ENCODE measurements at regions not wholly inside any gene's neighbourhood (a gene's known extent, or its start where the extent isn't known, plus 50 kb on each side); places are given as distances from the start of the nearest gene placed in this dataset.

GRCh38 chr2:12300019-12300602 lies 416.6 kb upstream of the TRIB2 start:
- Mint-ChIP-seq H3K4me1 (peaks cover 14% of the 10 kb centered on the region), H3K27me3 (no peaks in the 10 kb centered on the region), H3K27ac (no peak overlapping the region), H3K9me3 (ENCODE audit: insufficient read depth) (no peaks in the 10 kb centered on the region), H3K4me3 (no peak overlapping the region)
- H3K9ac ChIP-seq (ENCODE audit: low read length) = no peak overlapping the region
- peaks cover 0 to 3% (median 3%) of the 10 kb centered on the region in 3 donors for H3K9me3 ChIP-seq (ENCODE audit: control extremely low read depth in 1 of 3, control insufficient read depth in 2 of 3, insufficient read depth in 1 of 3, low read length in 2 of 3)
- no peaks in the 10 kb centered on the region for H3K27me3 ChIP-seq (replicated peaks in 1 of 4; ENCODE audit: control extremely low read depth in 1 of 4, control insufficient read depth in 3 of 4, insufficient read depth in 4 of 4, low read length in 3 of 4)
- no peak for DNase-seq
- H3K4me2 ChIP-seq (replicated peaks; ENCODE audit: low read depth, low read length, poor library complexity, severe bottlenecking) = no peak overlapping the region
- no peak overlapping the region for H3K4me3 ChIP-seq (ENCODE audit: control extremely low read depth in 1 of 5, extremely low read depth in 1 of 5, insufficient read depth in 1 of 5, low read depth in 2 of 5, low read length in 4 of 5)
- H3K27ac ChIP-seq (ENCODE audit: low read length in 2 of 2) = no peak overlapping the region
- ChIA-PET CTCF (interaction anchor here (1.1 kb wide), 1 partner anchor 482 kb away, joined by 3 read pairs; no protein-coding TSS in a partner anchor), POLR2A (no interaction called here)
- intact Hi-C loops (cut with micrococcal nuclease) = no loop called here
- H2AFZ ChIP-seq (ENCODE audit: insufficient read depth, low read depth, low read length, poor library complexity, severe bottlenecking) = no peak overlapping the region
- peaks cover 0 to 6% of the 10 kb centered on the region in 2 donors for H3K4me1 ChIP-seq (ENCODE audit: control insufficient read depth in 2 of 2, insufficient read depth in 2 of 2, low read length in 2 of 2)
- WGBS (ENCODE audit: insufficient coverage) = no CpG with 5 or more reads among the region's 4 CpGs
- no peaks in the 10 kb centered on the region for H3K79me2 ChIP-seq (ENCODE audit: control insufficient read depth, insufficient read depth, low read length)
- TF ChIP-seq, protein P1, sequence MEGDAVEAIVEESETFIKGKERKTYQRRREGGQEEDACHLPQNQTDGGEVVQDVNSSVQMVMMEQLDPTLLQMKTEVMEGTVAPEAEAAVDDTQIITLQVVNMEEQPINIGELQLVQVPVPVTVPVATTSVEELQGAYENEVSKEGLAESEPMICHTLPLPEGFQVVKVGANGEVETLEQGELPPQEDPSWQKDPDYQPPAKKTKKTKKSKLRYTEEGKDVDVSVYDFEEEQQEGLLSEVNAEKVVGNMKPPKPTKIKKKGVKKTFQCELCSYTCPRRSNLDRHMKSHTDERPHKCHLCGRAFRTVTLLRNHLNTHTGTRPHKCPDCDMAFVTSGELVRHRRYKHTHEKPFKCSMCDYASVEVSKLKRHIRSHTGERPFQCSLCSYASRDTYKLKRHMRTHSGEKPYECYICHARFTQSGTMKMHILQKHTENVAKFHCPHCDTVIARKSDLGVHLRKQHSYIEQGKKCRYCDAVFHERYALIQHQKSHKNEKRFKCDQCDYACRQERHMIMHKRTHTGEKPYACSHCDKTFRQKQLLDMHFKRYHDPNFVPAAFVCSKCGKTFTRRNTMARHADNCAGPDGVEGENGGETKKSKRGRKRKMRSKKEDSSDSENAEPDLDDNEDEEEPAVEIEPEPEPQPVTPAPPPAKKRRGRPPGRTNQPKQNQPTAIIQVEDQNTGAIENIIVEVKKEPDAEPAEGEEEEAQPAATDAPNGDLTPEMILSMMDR (IDR thresholded peaks at IDR 0.05) = no peak
- TF ChIP-seq EZH2 (IDR thresholded peaks at IDR 0.05; ENCODE audit: borderline replicate concordance, insufficient read depth, low read depth, low read length, poor library complexity, severe bottlenecking) = no peak
- ATAC-seq (ENCODE audit: low read depth) = no peak
- no peaks in the 10 kb centered on the region for H3K36me3 ChIP-seq (replicated peaks in 1 of 2; ENCODE audit: control extremely low read depth in 1 of 2, control insufficient read depth in 1 of 2, extremely low read depth in 1 of 2, insufficient read depth in 2 of 2, low read length in 1 of 2)
- H4K20me1 ChIP-seq (ENCODE audit: control insufficient read depth, insufficient read depth, low read length, poor library complexity, severe bottlenecking) = no peaks in the 10 kb centered on the region

- no peak for TF ChIP-seq EZH2 (IDR thresholded peaks at IDR 0.05; ENCODE audit: borderline replicate concordance, insufficient read depth, low read depth, low read length, poor library complexity, severe bottlenecking)
- TF ChIP-seq, protein P1 (IDR thresholded peaks at IDR 0.05) = no peak
- Mint-ChIP-seq H3K4me3 (no peak overlapping the region), H3K4me1 (peaks cover 14% of the 10 kb centered on the region), H3K27me3 (no peaks in the 10 kb centered on the region), H3K9me3 (ENCODE audit: insufficient read depth) (no peaks in the 10 kb centered on the region), H3K27ac (no peak overlapping the region)
- Histone ChIP-seq H3K79me2 (ENCODE audit: control insufficient read depth, insufficient read depth, low read length) (no peaks in the 10 kb centered on the region), H3K9ac (ENCODE audit: low read length) (no peak overlapping the region), H3K36me3 (replicated peaks in 1 of 2; ENCODE audit: control extremely low read depth in 1 of 2, control insufficient read depth in 1 of 2, extremely low read depth in 1 of 2, insufficient read depth in 2 of 2, low read length in 1 of 2) (no peaks in the 10 kb centered on the region), H3K4me3 (ENCODE audit: control extremely low read depth in 1 of 5, extremely low read depth in 1 of 5, insufficient read depth in 1 of 5, low read depth in 2 of 5, low read length in 4 of 5) (no peak overlapping the region), H3K27ac (ENCODE audit: low read length in 2 of 2) (no peak overlapping the region), H3K4me2 (replicated peaks; ENCODE audit: low read depth, low read length, poor library complexity, severe bottlenecking) (no peak overlapping the region), H3K27me3 (replicated peaks in 1 of 4; ENCODE audit: control extremely low read depth in 1 of 4, control insufficient read depth in 3 of 4, insufficient read depth in 4 of 4, low read length in 3 of 4) (no peaks in the 10 kb centered on the region), H4K20me1 (ENCODE audit: control insufficient read depth, insufficient read depth, low read length, poor library complexity, severe bottlenecking) (no peaks in the 10 kb centered on the region), H3K9me3 (ENCODE audit: control extremely low read depth in 1 of 3, control insufficient read depth in 2 of 3, insufficient read depth in 1 of 3, low read length in 2 of 3) (peaks cover 0 to 3% (median 3%) of the 10 kb centered on the region in 3 donors), H3K4me1 (ENCODE audit: control insufficient read depth in 2 of 2, insufficient read depth in 2 of 2, low read length in 2 of 2) (peaks cover 0 to 6% of the 10 kb centered on the region in 2 donors), H2AFZ (ENCODE audit: insufficient read depth, low read depth, low read length, poor library complexity, severe bottlenecking) (no peak overlapping the region)
- intact Hi-C loops (cut with micrococcal nuclease) = no loop called here
- POLR2A ChIA-PET = no interaction called here
- ATAC-seq (ENCODE audit: low read depth) (no peak), DNase-seq (no peak)
- 100% methylated on average over 4 of the region's 5 CpGs for WGBS (ENCODE audit: insufficient coverage)
- CTCF ChIA-PET = interaction anchor here (0.5 to 1.1 kb wide), 2 partner anchors 483 to 701 kb away, joined by 3 read pairs; no protein-coding TSS in a partner anchor
These were observed 415.8 kb upstream of the TRIB2 start for GRCh38 chr2:12300927-12301326.

Data from B cell (primary cell).